NB4 (cell line): ENCODE measurements at regions not wholly inside any gene's neighbourhood (a gene's known extent, or its start where the extent isn't known, plus 50 kb on each side); places are given as distances from the start of the nearest gene placed in this dataset.

Source experiments
- CTCF ChIP-seq: IDR thresholded peaks from one replicate; pipeline ENCODE4 v1.5.1; 2012; ENCODE audit warnings: low read depth, low read length
- MAX ChIP-seq: IDR thresholded peaks from 2 replicates; pipeline ENCODE4 v1.6.1; 2011; ENCODE audit warnings: low read depth, low read length
- POLR2A ChIP-seq: IDR thresholded peaks from 2 replicates; pipeline ENCODE4 v1.6.1; 2011; ENCODE audit warnings: mild to moderate bottlenecking; ENCODE audit not compliant: insufficient read length; ENCODE audit errors: extremely low read depth

GRCh38 chr12:94792693-94793092 lies 142.3 kb upstream of the TMCC3 start:
- TF ChIP-seq CTCF (no peak), POLR2A (no peak), MAX (peak; percentile 38)
